IMR-90 (cell line): ENCODE measurements at regions not wholly inside any gene's neighbourhood (a gene's known extent, or its start where the extent isn't known, plus 50 kb on each side); places are given as distances from the start of the nearest gene placed in this dataset.

ENCODE experiments used
- ATAC-seq: fragments of 200-7000 bp; cut with Tn5 transposase; 2 replicates; pipeline ENCODE4 v1.9.1; 2020; ENCODE audit warnings: low read depth, mild to moderate bottlenecking, moderate library complexity
- BruUV-seq: library from RNA; stranded (reverse); fragments of 400-500 nt; replicated peaks from 2 replicates; lab custom pipeline; 2021; lab: Mats Ljungman, UMichigan
- CTCF ChIA-PET: fragments of 300-600 bp; formaldehyde crosslinking; extraction: SDS; loops from one replicate; lab custom pipeline; 2021; ENCODE audit warnings: antibody characterized with exemption; lab: Yijun Ruan, JAX
- POLR2A ChIA-PET: fragments of 300-600 bp; sonication (Branson Sonifier 250); formaldehyde crosslinking; loops from one replicate; lab custom pipeline; 2022; ENCODE audit warnings: antibody characterized with exemption; ENCODE audit not compliant: unreplicated experiment; lab: Charles Lee
- DNase-seq: peaks from one replicate; pipeline ENCODE4 v3.0.0; 2013
- H2AFZ ChIP-seq: replicated peaks from 2 replicates; pipeline ENCODE3; 2013; ENCODE audit warnings: low read length, mild to moderate bottlenecking; ENCODE audit not compliant: poor library complexity
- H2AK5ac ChIP-seq: 2 replicates; pipeline ENCODE4 v1.6.1; 2013; ENCODE audit warnings: low read depth, low read length, inconsistent platforms
- H2AK9ac ChIP-seq: replicated peaks from 2 replicates; pipeline ENCODE3; 2013; ENCODE audit warnings: mild to moderate bottlenecking, low read depth, low read length, moderate library complexity; ENCODE audit not compliant: poor library complexity
- H2BK120ac ChIP-seq: 2 replicates; pipeline ENCODE4 v1.6.1; 2013; ENCODE audit warnings: low read depth, low read length, inconsistent platforms
- H2BK15ac ChIP-seq: 3 replicates; pipeline ENCODE4 v1.6.1; 2013; ENCODE audit warnings: low read depth, low read length, inconsistent platforms
- H2BK20ac ChIP-seq: 2 replicates; pipeline ENCODE4 v1.6.1; 2013; ENCODE audit warnings: low read depth, mild to moderate bottlenecking, inconsistent platforms, low read length, moderate library complexity
- H2BK5ac ChIP-seq: 2 replicates; pipeline ENCODE4 v1.6.1; 2013; ENCODE audit warnings: mild to moderate bottlenecking, low read depth, low read length, inconsistent platforms; ENCODE audit not compliant: poor library complexity, severe bottlenecking
- H3K14ac ChIP-seq: replicated peaks from 2 replicates; pipeline ENCODE4 v1.6.1; 2013; ENCODE audit warnings: low read depth, low read length, inconsistent platforms
- H3K18ac ChIP-seq: 2 replicates; pipeline ENCODE4 v1.6.1; 2013; ENCODE audit warnings: low read depth, low read length, control low read depth
- H3K23ac ChIP-seq: 2 replicates; pipeline ENCODE4 v1.6.1; 2013; ENCODE audit warnings: low read depth, low read length, inconsistent platforms
- H3K27ac ChIP-seq: 2 replicates; pipeline ENCODE4 v1.5.1; 2013; ENCODE audit warnings: mild to moderate bottlenecking, control low read depth, low read length; ENCODE audit not compliant: insufficient read depth
- H3K27me3 ChIP-seq: 2 replicates; pipeline ENCODE4 v1.6.1; 2013; ENCODE audit warnings: low read length; ENCODE audit not compliant: control insufficient read depth, insufficient read depth
- H3K36me3 ChIP-seq: 2 replicates; pipeline ENCODE4 v1.6.1; 2013; ENCODE audit warnings: low read length, mixed read lengths; ENCODE audit not compliant: control insufficient read depth, insufficient read depth
- H3K4ac ChIP-seq: 2 replicates; pipeline ENCODE4 v1.6.1; 2013; ENCODE audit warnings: low read depth, low read length, inconsistent platforms
- H3K4me1 ChIP-seq: 2 replicates; pipeline ENCODE4 v1.6.1; 2013; ENCODE audit warnings: low read length, mixed read lengths; ENCODE audit not compliant: control insufficient read depth, insufficient read depth
- H3K4me2 ChIP-seq: 2 replicates; pipeline ENCODE4 v1.6.1; 2013; ENCODE audit warnings: low read depth, mild to moderate bottlenecking, control low read depth, low read length, moderate library complexity
- H3K4me3 ChIP-seq: 2 replicates; pipeline ENCODE4 v1.5.1; 2013; ENCODE audit warnings: low read depth, mild to moderate bottlenecking, control low read depth, low read length, moderate library complexity; ENCODE audit not compliant: insufficient read depth
- H3K56ac ChIP-seq: 2 replicates; pipeline ENCODE4 v1.6.1; 2013; ENCODE audit warnings: low read length, inconsistent platforms; ENCODE audit not compliant: insufficient read depth; ENCODE audit errors: extremely low read depth
- H3K79me1 ChIP-seq, 2 experiments: 2 replicates each; pipeline ENCODE4 v1.6.1; 2013; ENCODE audit warnings: low read length in 2 of 2, inconsistent platforms in 1 of 2, low read depth in 1 of 2
- H3K9ac ChIP-seq: 2 replicates; pipeline ENCODE4 v1.6.1; 2013; ENCODE audit warnings: low read depth, low read length, control low read depth
- H3K9me1 ChIP-seq: 2 replicates; pipeline ENCODE4 v1.6.1; 2013; ENCODE audit warnings: low read length, inconsistent platforms; ENCODE audit not compliant: insufficient read depth
- H3K9me3 ChIP-seq: 2 replicates; pipeline ENCODE4 v1.6.1; 2013; ENCODE audit warnings: low read length; ENCODE audit not compliant: control insufficient read depth, insufficient read depth
- H4K20me1 ChIP-seq: 2 replicates; pipeline ENCODE4 v1.6.1; 2013; ENCODE audit warnings: low read length, inconsistent platforms; ENCODE audit not compliant: insufficient read depth
- H4K5ac ChIP-seq: 2 replicates; pipeline ENCODE4 v1.6.1; 2013; ENCODE audit warnings: mild to moderate bottlenecking, low read depth, low read length, control low read depth
- H4K8ac ChIP-seq, 2 experiments: 2 replicates each; pipeline ENCODE4 v1.6.1; 2013; ENCODE audit warnings: low read depth in 2 of 2, low read length in 2 of 2, control low read depth in 1 of 2, inconsistent platforms in 1 of 2
- H4K91ac ChIP-seq: 2 replicates; pipeline ENCODE4 v1.6.1; 2013; ENCODE audit warnings: low read depth, low read length, inconsistent platforms; ENCODE audit not compliant: insufficient read depth
- CTCF ChIP-seq: conservative IDR thresholded peaks from 2 replicates; pipeline ENCODE4 v1.5.1; 2012; ENCODE audit warnings: mild to moderate bottlenecking, low read depth, low read length, improper control_type of control experiment
- MAFK ChIP-seq: IDR thresholded peaks from 2 replicates; pipeline ENCODE4 v1.6.1; 2012; ENCODE audit warnings: low read depth, low read length, improper control_type of control experiment
- NFE2L2 ChIP-seq: fragments of 150-350 bp; IDR thresholded peaks from 2 replicates; pipeline ENCODE4 v1.6.1; 2016; ENCODE audit warnings: low read depth, mild to moderate bottlenecking, low read length
- RFX5 ChIP-seq: IDR thresholded peaks from 2 replicates; pipeline ENCODE4 v1.8.0; 2012; ENCODE audit warnings: low read depth, mild to moderate bottlenecking, low read length, moderate library complexity
- WGBS, 2 experiments: methylation state at CpG; one replicate each; pipeline versions ENCODE4 v1.1.5 to v1.1.7; 2013; ENCODE audit warnings: missing lambda C conversion rate in 2 of 2; ENCODE audit not compliant: insufficient read length in 1 of 2; ENCODE audit errors: extremely low coverage in 2 of 2; 5-methylcytosine and 5-hydroxymethylcytosine counted together
- dilution Hi-C: fragments of 300-500 bp; cut with HindIII; formaldehyde crosslinking; loops from one replicate; pipeline ENCODE4 v1.14.3; 2018; ENCODE audit warnings: low sequenced_read_pairs; ENCODE audit not compliant: unreplicated experiment
- in situ Hi-C: fragments of 300-500 bp; cut with MboI; formaldehyde crosslinking; loops from 3 replicates; pipeline ENCODE4 v1.14.3; 2019; ENCODE audit warnings: low sequenced_read_pairs, inconsistent platforms, mixed read lengths
- intact Hi-C: fragments of 100-400 bp; cut with micrococcal nuclease; formaldehyde crosslinking; loops from 2 replicates; pipeline ENCODE4 v1.10.0; 2022

GRCh38 chr10:118500477-118501104 lies 94.9 kb downstream of the PRLHR start:
- no CpG with 5 or more reads among the region's 6 CpGs for WGBS, 2 experiments

More at GRCh38 chr10:118500477-118501104, 94.9 kb downstream of the PRLHR start:
- Histone ChIP-seq H3K4me2 (no peak overlapping the region), H3K9ac (no peak overlapping the region), H3K56ac (no peak overlapping the region), H3K18ac (no peak overlapping the region), H2BK5ac (no peak overlapping the region), H4K91ac (no peak overlapping the region), H2BK15ac (no peak overlapping the region), H4K5ac (no peak overlapping the region), H2AFZ (no peak overlapping the region), H4K8ac (no peak overlapping the region), H2BK120ac (no peak overlapping the region), H3K4me3 (no peak overlapping the region), H3K9me1 (no peaks in the 10 kb centered on the region), H3K79me1 (no peaks in the 10 kb centered on the region), H2AK9ac (no peak overlapping the region), H3K4ac (no peak overlapping the region), H3K27ac (no peak overlapping the region), H3K36me3 (no peaks in the 10 kb centered on the region), H4K20me1 (no peaks in the 10 kb centered on the region), H3K27me3 (no peaks in the 10 kb centered on the region), H3K4me1 (no peaks in the 10 kb centered on the region), H2AK5ac (no peak overlapping the region), H3K23ac (no peak overlapping the region), H3K9me3 (no peaks in the 10 kb centered on the region), H2BK20ac (no peak overlapping the region), H3K14ac (no peak overlapping the region)
- DNase-seq (no peak), ATAC-seq (no peak)
- TF ChIP-seq MAFK (no peak), NFE2L2 (no peak), RFX5 (no peak), CTCF (no peak)
- intact Hi-C loops, result no loop called here
- no TSS peak for BruUV-seq
- CTCF ChIA-PET, result no interaction called here
- POLR2A ChIA-PET, result no interaction called here
- dilution Hi-C loops, result no loop called here
- in situ Hi-C loops, result no loop called here
